ENCODE measurements at regions not wholly inside any gene's neighbourhood (a gene's known extent, or its start where the extent isn't known, plus 50 kb on each side); places are given as distances from the start of the nearest gene placed in this dataset.

- no peak for TF ChIP-seq EP300 (IDR thresholded peaks at IDR 0.05; ENCODE audit: borderline replicate concordance in 1 of 2, low read depth in 2 of 2, low read length in 2 of 2)
- TF ChIP-seq YY1 (IDR thresholded peaks at IDR 0.05; ENCODE audit: low read depth, low read length) = no peak
- no peak for TF ChIP-seq POLR2AphosphoS5 (IDR thresholded peaks at IDR 0.05; ENCODE audit: low read depth, low read length)
- no peak for TF ChIP-seq CTCF (IDR thresholded peaks at IDR 0.05; ENCODE audit: control extremely low read depth in 1 of 3, insufficient read depth in 1 of 3, low read depth in 1 of 3, low read length in 3 of 3)
- no peak for TF ChIP-seq BACH1 (IDR thresholded peaks at IDR 0.05; ENCODE audit: low read length)
- TF ChIP-seq RNF2 (IDR thresholded peaks at IDR 0.05; ENCODE audit: borderline replicate concordance, low read depth, low read length, missing control alignments, poor library complexity, severe bottlenecking) = no peak
- no peak for TF ChIP-seq RXRA (IDR thresholded peaks at IDR 0.05; ENCODE audit: insufficient read depth, low read depth, low read length)
- no peak for TF ChIP-seq POLR2A (IDR thresholded peaks at IDR 0.05; ENCODE audit: control extremely low read depth in 1 of 2, low read depth in 2 of 2, low read length in 2 of 2)
- TF ChIP-seq ATF2 (IDR thresholded peaks at IDR 0.05; ENCODE audit: low read length) = no peak
These were observed 656.0 kb upstream of the ID4 start for GRCh38 chr6:19181211-19181610.

All from H1 (cell line).